ENCODE measurements at regions not wholly inside any gene's neighbourhood (a gene's known extent, or its start where the extent isn't known, plus 50 kb on each side); places are given as distances from the start of the nearest gene placed in this dataset.
"Not testable (repeated sequence)": the region's sequence is repeated elsewhere in the genome, so short reads cannot be mapped to it uniquely, and the experiment has no call there.

GRCh38 chr5:62837330-62837729 lies 258.7 kb downstream of the LRRC70 start:
- H3K4me1 ChIP-seq (replicated peaks in 1 of 2; ENCODE audit: control insufficient read depth in 2 of 2, insufficient read depth in 2 of 2, low read length in 2 of 2); H3K9ac ChIP-seq (ENCODE audit: insufficient read depth in 1 of 2, low read depth in 2 of 2, low read length in 2 of 2); H3K27me3 ChIP-seq (ENCODE audit: control insufficient read depth in 2 of 2, insufficient read depth in 2 of 2, low read length in 2 of 2); in situ Hi-C loops (cut with MboI); H3K27ac ChIP-seq (ENCODE audit: extremely low read depth, low read depth, low read length); intact Hi-C loops (cut with micrococcal nuclease); FAIRE-seq; H3K9me3 ChIP-seq (replicated peaks; ENCODE audit: control insufficient read depth, insufficient read depth, low read depth, low read length); ATAC-seq; POLR2A ChIA-PET; BruUV-seq (replicated peaks); H3K36me3 ChIP-seq (ENCODE audit: control insufficient read depth, insufficient read depth, low read length); H3K4me2 ChIP-seq (ENCODE audit: insufficient read depth, low read length); H4K20me1 ChIP-seq (replicated peaks; ENCODE audit: control insufficient read depth, insufficient read depth, low read length); DNase-seq (ENCODE audit: extremely low read depth in 1 of 4, low spot score in 3 of 4); CTCF ChIA-PET (ENCODE audit: low intra/inter-chr PET ratio); H2AFZ ChIP-seq (ENCODE audit: low read depth, low read length); H3K79me2 ChIP-seq (ENCODE audit: control insufficient read depth, insufficient read depth, low read length); H3K4me3 ChIP-seq; H3K9me1 ChIP-seq (ENCODE audit: control insufficient read depth, insufficient read depth, low read length): not testable (repeated sequence)
- WGBS (ENCODE audit: insufficient coverage, low coverage, missing lambda C conversion rate), result 0% methylated on average over 5 of the region's 5 CpGs

GRCh38 chr5:62829604-62829986 lies 251.0 kb downstream of the LRRC70 start:
- ChIA-PET POLR2A (no interaction called here), CTCF (ENCODE audit: low intra/inter-chr PET ratio) (no interaction called here)
- ATAC-seq (no peak), DNase-seq (ENCODE audit: extremely low read depth in 1 of 4, low spot score in 3 of 4) (no peak), FAIRE-seq (no peak)
- Histone ChIP-seq H4K20me1 (replicated peaks; ENCODE audit: control insufficient read depth, insufficient read depth, low read length) (no peaks in the 10 kb centered on the region), H3K4me2 (ENCODE audit: insufficient read depth, low read length) (no peak overlapping the region), H3K27ac (ENCODE audit: extremely low read depth, low read depth, low read length) (no peak overlapping the region), H3K9ac (ENCODE audit: insufficient read depth in 1 of 2, low read depth in 2 of 2, low read length in 2 of 2) (no peak overlapping the region), H3K27me3 (ENCODE audit: control insufficient read depth in 2 of 2, insufficient read depth in 2 of 2, low read length in 2 of 2) (no peaks in the 10 kb centered on the region), H3K36me3 (ENCODE audit: control insufficient read depth, insufficient read depth, low read length) (no peaks in the 10 kb centered on the region), H3K4me3 (no peak overlapping the region), H3K9me3 (replicated peaks; ENCODE audit: control insufficient read depth, insufficient read depth, low read depth, low read length) (no peaks in the 10 kb centered on the region), H3K9me1 (ENCODE audit: control insufficient read depth, insufficient read depth, low read length) (no peaks in the 10 kb centered on the region), H3K4me1 (replicated peaks in 1 of 2; ENCODE audit: control insufficient read depth in 2 of 2, insufficient read depth in 2 of 2, low read length in 2 of 2) (no peaks in the 10 kb centered on the region), H3K79me2 (ENCODE audit: control insufficient read depth, insufficient read depth, low read length) (no peaks in the 10 kb centered on the region), H2AFZ (ENCODE audit: low read depth, low read length) (no peak overlapping the region)
- in situ Hi-C loops (cut with MboI) (no loop called here), intact Hi-C loops (cut with micrococcal nuclease) (no loop called here)
- 0% methylated on average over 2 of the region's 2 CpGs for WGBS (ENCODE audit: insufficient coverage, low coverage, missing lambda C conversion rate)
- no TSS peak for BruUV-seq (replicated peaks)
- no peak for TF ChIP-seq PURB (CRISPR knock-in tag; IDR thresholded peaks at IDR 0.05; ENCODE audit: low read depth)
- TF ChIP-seq ZNF79 (CRISPR knock-in tag; IDR thresholded peaks at IDR 0.05; ENCODE audit: low read depth), result no peak
- TF ChIP-seq SRSF7 (optimal IDR thresholded peaks at IDR 0.05; ENCODE audit: low read depth, low read length), result no peak
- no peak for TF ChIP-seq ZFX (CRISPR knock-in tag; IDR thresholded peaks at IDR 0.05)
- TF ChIP-seq SMARCA4 (IDR thresholded peaks at IDR 0.05), result no peak
- TF ChIP-seq LEF1 (IDR thresholded peaks at IDR 0.05), result no peak
- no peak for TF ChIP-seq ZC3H4 (CRISPR knock-in tag; IDR thresholded peaks at IDR 0.05; ENCODE audit: borderline replicate concordance)
- TF ChIP-seq JUND (IDR thresholded peaks at IDR 0.05; ENCODE audit: borderline replicate concordance, low read depth, low read length), result no peak
- TF ChIP-seq JUND (tag; IDR thresholded peaks at IDR 0.05; ENCODE audit: borderline replicate concordance, low read depth, low read length), result no peak
- TF ChIP-seq SMAD2 (IDR thresholded peaks at IDR 0.05; ENCODE audit: low read depth, low read length), result no peak
- no peak for TF ChIP-seq STAT6 (CRISPR knock-in tag; IDR thresholded peaks at IDR 0.05)
- TF ChIP-seq GTF2F1 (IDR thresholded peaks at IDR 0.05; ENCODE audit: low read depth, low read length), result no peak
- no peak for TF ChIP-seq ZNF124 (CRISPR knock-in tag; IDR thresholded peaks at IDR 0.05)

All from K562 (cell line).